Epithelial cell of proximal tubule (primary cell): ENCODE measurements at regions not wholly inside any gene's neighbourhood (a gene's known extent, or its start where the extent isn't known, plus 50 kb on each side); places are given as distances from the start of the nearest gene placed in this dataset.

ENCODE experiments used
- DNase-seq: peaks from one replicate; pipeline ENCODE4 v3.0.0-alpha.2; 2011; ENCODE audit warnings: low read depth
- H3K4me3 ChIP-seq: 2 replicates; pipeline ENCODE4 v1.5.1; 2011; ENCODE audit warnings: low read depth, mild to moderate bottlenecking, low read length
- TF ChIP-seq, protein P1 (sequence below): conservative IDR thresholded peaks from 2 replicates; pipeline ENCODE4 v1.5.1; 2012; ENCODE audit warnings: low read depth, mild to moderate bottlenecking, low read length

DNA sequence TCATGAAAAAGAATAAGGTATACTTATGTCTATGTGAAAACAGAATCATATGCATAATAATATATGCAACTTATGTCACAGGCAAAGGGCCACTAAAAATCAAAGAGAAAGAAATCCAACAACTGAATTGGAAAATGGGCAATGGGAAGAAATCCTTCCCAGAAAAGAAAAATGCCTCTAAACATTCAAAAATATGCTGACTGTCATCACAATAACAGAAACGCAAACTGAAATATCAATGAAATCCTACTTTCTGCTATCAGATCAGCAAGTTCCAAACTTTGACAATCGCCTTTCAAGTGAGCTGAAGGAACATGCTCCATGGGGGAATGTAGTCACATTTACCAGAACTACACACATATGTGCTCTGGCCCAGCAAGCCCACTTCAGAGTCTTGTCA is 99.4 kb upstream of the KLF13 start:
- no peak for DNase-seq
- TF ChIP-seq, protein P1, sequence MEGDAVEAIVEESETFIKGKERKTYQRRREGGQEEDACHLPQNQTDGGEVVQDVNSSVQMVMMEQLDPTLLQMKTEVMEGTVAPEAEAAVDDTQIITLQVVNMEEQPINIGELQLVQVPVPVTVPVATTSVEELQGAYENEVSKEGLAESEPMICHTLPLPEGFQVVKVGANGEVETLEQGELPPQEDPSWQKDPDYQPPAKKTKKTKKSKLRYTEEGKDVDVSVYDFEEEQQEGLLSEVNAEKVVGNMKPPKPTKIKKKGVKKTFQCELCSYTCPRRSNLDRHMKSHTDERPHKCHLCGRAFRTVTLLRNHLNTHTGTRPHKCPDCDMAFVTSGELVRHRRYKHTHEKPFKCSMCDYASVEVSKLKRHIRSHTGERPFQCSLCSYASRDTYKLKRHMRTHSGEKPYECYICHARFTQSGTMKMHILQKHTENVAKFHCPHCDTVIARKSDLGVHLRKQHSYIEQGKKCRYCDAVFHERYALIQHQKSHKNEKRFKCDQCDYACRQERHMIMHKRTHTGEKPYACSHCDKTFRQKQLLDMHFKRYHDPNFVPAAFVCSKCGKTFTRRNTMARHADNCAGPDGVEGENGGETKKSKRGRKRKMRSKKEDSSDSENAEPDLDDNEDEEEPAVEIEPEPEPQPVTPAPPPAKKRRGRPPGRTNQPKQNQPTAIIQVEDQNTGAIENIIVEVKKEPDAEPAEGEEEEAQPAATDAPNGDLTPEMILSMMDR: no peak
- H3K4me3 ChIP-seq: no peak overlapping the region

DNA sequence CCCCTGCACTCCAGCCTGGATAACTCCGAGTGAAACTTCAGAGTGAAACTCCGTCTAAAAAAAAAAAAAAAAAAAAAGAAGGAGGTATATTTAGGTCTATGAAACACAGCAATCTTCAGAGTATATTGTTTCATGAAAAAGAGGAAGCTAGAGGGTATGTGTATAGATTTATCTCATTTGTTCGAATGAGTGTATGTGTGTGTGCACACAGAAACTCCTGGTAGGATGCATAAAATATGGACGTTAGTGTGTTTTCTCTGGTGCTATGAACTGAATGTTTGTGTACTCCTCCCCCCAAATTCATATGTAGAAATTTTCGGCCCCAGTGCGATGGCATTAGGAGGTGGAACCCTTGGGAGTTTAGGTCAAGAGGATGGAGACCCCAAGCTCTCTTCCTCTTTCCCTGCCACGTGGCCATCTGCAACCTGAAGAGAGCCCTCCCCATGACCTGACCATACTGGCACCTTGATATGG is 98.6 kb upstream of the KLF13 start:
- DNase-seq: no peak
- TF ChIP-seq, protein P1: no peak
- H3K4me3 ChIP-seq: no peak overlapping the region

DNA sequence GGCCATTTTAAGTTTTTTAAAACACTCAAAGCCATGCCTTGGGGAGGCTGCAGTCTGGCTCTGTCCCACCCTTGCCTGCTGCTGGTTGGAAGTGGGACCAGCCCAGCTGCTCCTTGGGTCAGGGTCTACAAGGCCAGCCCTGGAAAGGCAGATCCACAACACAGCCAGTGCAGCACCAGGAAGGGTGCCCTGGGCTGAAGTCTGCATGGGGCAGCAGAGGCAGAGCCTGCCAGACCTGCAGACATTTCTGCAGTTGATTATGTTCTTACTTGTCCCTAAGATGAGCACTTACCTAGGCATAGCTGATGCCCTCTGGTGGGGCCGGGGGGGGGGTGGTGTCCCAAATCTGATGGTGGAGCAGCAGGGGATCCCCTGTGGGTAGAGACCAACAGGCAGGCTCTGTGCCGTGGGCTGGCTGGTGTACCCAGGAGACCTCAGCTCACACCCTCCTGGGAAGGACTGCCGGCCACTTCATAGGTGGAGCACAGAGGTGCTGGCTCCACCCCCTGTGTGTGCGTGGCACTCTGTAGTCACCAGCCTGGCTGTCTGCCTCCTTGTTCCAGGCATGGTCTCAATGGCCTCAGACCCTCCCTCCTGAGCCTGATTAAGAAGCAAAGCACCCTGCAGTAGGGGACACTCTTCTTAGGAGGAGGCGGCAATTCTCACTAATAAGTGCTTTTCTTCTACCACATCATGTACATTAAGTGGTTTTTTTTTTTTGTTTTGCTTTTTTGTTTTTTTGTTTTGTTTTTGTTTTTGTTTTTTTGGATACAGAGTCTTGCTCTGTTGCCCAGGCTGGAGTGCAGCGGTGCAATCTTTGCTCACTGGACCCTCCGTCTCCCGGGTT is 97.4 kb upstream of the KLF13 start:
- H3K4me3 ChIP-seq: no peak overlapping the region
- TF ChIP-seq, protein P1: no peak
- no peak for DNase-seq

DNA sequence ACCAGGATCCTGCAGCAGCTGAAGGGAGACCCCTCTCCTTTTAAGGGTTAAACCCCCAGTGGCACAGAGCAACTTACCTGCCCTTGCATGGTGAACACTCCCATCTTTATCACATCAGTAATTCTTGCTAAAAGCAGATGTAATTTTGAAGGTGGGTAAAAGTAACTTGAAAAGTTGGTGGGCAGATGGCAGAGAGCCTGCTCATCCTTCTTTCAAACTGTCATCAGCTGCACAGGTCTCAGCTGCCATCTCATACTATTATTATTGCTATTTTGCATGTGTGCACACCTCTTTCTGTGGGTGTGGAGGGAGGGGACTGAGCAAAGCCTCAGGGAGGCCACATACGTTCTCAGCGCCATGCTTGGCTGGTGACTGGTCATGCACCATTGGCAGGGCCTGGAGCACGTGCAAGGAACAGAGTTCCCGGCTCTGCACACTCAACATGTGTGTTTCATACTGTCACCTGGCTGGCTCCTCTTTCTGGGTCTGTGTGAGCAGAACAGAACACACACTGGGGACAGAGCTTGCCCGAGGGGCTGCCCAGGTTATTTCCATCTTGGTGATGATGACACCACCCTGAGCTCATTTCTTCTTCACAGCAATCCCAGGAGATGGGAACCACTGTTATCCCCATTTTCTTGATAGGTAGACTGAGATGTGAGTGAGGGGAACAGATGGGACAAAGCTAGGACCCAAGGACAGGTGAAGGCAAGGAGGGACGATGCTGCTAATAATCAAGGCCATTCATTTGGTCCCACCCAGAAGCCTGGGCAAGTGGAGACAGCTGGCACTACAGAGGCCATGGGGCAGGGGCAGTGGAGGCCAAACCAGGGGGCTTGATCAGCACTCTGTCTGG is 95.8 kb upstream of the KLF13 start:
- no peak overlapping the region for H3K4me3 ChIP-seq
- TF ChIP-seq, protein P1: no peak
- DNase-seq: no peak

- H3K4me3 ChIP-seq: no peak overlapping the region
- TF ChIP-seq, protein P1: no peak
- no peak for DNase-seq
Observed at GRCh38 chr15:31234815-31235214, 91.8 kb upstream of the KLF13 start.

DNA sequence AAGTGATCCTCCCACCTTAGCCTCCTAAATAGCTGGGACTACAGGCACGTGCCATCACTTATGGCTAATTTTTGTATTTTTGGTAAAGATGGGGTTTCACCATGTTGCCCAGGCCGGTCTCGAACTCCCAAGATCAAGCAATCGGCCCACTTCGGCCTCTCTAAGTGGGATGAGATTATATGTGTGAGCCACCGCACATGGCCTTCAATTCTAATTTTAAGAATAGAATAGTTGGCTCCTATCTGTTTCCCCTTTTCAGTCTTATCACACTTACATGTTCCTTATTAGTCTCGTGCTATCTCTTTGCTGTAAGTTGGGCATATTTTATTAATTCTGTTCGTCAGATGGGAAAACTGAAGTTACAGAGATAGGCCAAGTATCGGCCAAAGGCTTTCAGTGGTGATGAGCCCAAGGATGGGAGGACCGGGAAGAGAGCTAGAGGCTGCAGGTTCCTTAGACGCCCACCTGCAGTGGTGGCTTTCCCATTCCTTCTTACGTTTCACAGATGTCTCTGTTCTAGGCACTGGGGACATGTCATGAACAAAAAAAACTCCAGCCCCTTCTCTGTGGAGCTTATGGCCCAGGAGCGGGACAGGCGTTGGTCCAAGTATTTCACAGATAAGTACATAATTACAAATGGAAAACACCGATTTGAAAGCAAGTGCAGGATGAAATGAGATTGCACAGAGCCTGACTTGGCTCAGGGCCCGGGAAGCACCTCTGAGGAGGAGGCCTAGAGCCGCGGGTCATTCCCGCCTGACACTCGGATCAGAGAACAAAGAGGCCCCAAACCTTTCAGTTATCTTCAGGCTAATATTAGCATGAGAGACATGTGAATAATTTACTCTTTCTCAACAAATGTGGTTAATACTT is 91.1 kb upstream of the KLF13 start:
- no peak for DNase-seq
- TF ChIP-seq, protein P1: no peak
- no peak overlapping the region for H3K4me3 ChIP-seq
